ENCODE measurements at regions not wholly inside any gene's neighbourhood (a gene's known extent, or its start where the extent isn't known, plus 50 kb on each side); places are given as distances from the start of the nearest gene placed in this dataset.

GRCh38 chr18:46257366-46257765 lies 153.2 kb downstream of the HAUS1 start:
- POLR2A ChIA-PET (ENCODE audit: partially characterized antibody): no interaction called here
- Histone ChIP-seq H3K27me3 (replicated peaks in 1 of 4; ENCODE audit: control insufficient read depth in 3 of 4, extremely low read depth in 1 of 4, insufficient read depth in 3 of 4, low read length in 3 of 4) (no peaks in the 10 kb centered on the region), H4K91ac (replicated peaks; ENCODE audit: insufficient read length, low read length) (no peak overlapping the region), H2BK5ac (ENCODE audit: low read depth, low read length) (no peak overlapping the region), H3K18ac (ENCODE audit: extremely low read depth, low read length) (no peak overlapping the region), H3K56ac (replicated peaks; ENCODE audit: insufficient read length, low read depth, low read length) (no peak overlapping the region), H3K36me3 (ENCODE audit: control insufficient read depth in 2 of 4, insufficient read depth in 4 of 4, low read length in 3 of 4) (peaks cover 0 to 5% (median 0%) of the 10 kb centered on the region in 4 experiments; a peak in 1 of 8 replicates), H3K4me3 (ENCODE audit: extremely low read depth in 1 of 4, insufficient read depth in 2 of 4, low read depth in 3 of 4, low read length in 4 of 4) (no peak overlapping the region), H3K4ac (replicated peaks; ENCODE audit: insufficient read length, low read depth, low read length) (no peak overlapping the region), H2BK12ac (ENCODE audit: low read depth, low read length) (no peak overlapping the region), H4K5ac (ENCODE audit: insufficient read length, low read depth, low read length) (no peak overlapping the region), H2AK5ac (ENCODE audit: low read depth, low read length) (no peak overlapping the region), H3K4me2 (ENCODE audit: insufficient read depth in 1 of 2, low read depth in 2 of 2, low read length in 2 of 2) (no peak overlapping the region), H3K4me1 (replicated peaks in 1 of 4; ENCODE audit: control insufficient read depth in 3 of 4, insufficient read depth in 4 of 4, low read length in 3 of 4) (peaks cover 1 to 24% (median 14%) of the 10 kb centered on the region in 4 experiments), H2BK20ac (ENCODE audit: low read length) (no peak overlapping the region), H3K23ac (ENCODE audit: insufficient read length) (no peak overlapping the region), H2BK120ac (replicated peaks; ENCODE audit: low read depth, low read length) (no peak overlapping the region), H3K79me1 (ENCODE audit: low read depth, low read length) (no peaks in the 10 kb centered on the region), H4K8ac (ENCODE audit: extremely low read depth, insufficient read depth, low read length) (no peak overlapping the region), H3K14ac (ENCODE audit: insufficient read length) (no peak overlapping the region), H2BK15ac (ENCODE audit: low read length) (no peak overlapping the region), H3K27ac (ENCODE audit: low read depth, low read length) (no peak overlapping the region), H4K20me1 (replicated peaks in 1 of 2; ENCODE audit: control insufficient read depth in 1 of 2, insufficient read depth in 2 of 2, low read length in 2 of 2) (no peaks in the 10 kb centered on the region), H3K9me3 (ENCODE audit: insufficient read depth in 2 of 2, low read depth in 1 of 2, low read length in 1 of 2) (no peaks in the 10 kb centered on the region), H2AFZ (ENCODE audit: low read length) (no peak overlapping the region), H3K79me2 (ENCODE audit: control insufficient read depth in 1 of 2, insufficient read depth in 2 of 2, low read length in 2 of 2) (no peaks in the 10 kb centered on the region; a peak in 1 of 4 replicates), H3K9ac (replicated peaks in 1 of 4; ENCODE audit: extremely low read depth in 1 of 4, low read depth in 3 of 4, low read length in 3 of 4) (no peak overlapping the region), H3K23me2 (ENCODE audit: low read depth, low read length) (no peaks in the 10 kb centered on the region)
- no peak for DNase-seq (ENCODE audit: low read depth in 1 of 2, low spot score in 2 of 2)
- no peak for FAIRE-seq
- WGBS, 2 experiments (ENCODE audit: extremely low coverage in 1 of 2, insufficient coverage in 1 of 2, insufficient read length in 1 of 2, insufficient replicate concordance in 2 of 2, low coverage in 1 of 2, low lambda C conversion rate in 2 of 2, missing lambda C conversion rate in 1 of 2): 90% methylated on average over 3 of the region's 3 CpGs; no CpG with 5 or more reads in 1 of the 2 experiments
- CTCF ChIA-PET (ENCODE audit: partially characterized antibody): interaction anchor here (0.9 to 1.0 kb wide), 2 partner anchors 25 to 130 kb away, joined by 4 to 6 read pairs; no protein-coding TSS in a partner anchor
- TF ChIP-seq HDAC6 (IDR thresholded peaks at IDR 0.05; ENCODE audit: low read depth, low read length): no peak
- TF ChIP-seq RNF2 (IDR thresholded peaks at IDR 0.05; ENCODE audit: borderline replicate concordance, low read depth, low read length, missing control alignments, poor library complexity, severe bottlenecking): no peak
- TF ChIP-seq ATF3 (IDR thresholded peaks at IDR 0.05; ENCODE audit: insufficient read depth, low read depth, low read length): no peak
- TF ChIP-seq CEBPB (IDR thresholded peaks at IDR 0.05; ENCODE audit: low read depth, low read length): no peak

Measured in H1 (cell line).